Liver (tissue), 8 donors: ENCODE measurements at regions not wholly inside any gene's neighbourhood (a gene's known extent, or its start where the extent isn't known, plus 50 kb on each side); places are given as distances from the start of the nearest gene placed in this dataset.

Experiments used
- DNase-seq: peaks from one replicate; pipeline ENCODE4 v3.0.0-alpha.2; 2017; ENCODE audit warnings: low spot score
- H3K27ac ChIP-seq, 2 donors: one replicate each; pipeline ENCODE4 v1.7.0; 2013; ENCODE audit warnings: inconsistent platforms in 2 of 2, low read length in 2 of 2, control low read depth in 1 of 2, low read depth in 1 of 2, mild to moderate bottlenecking in 1 of 2
- H3K27me3 ChIP-seq, 4 donors: one replicate each; pipeline versions ENCODE4 v1.6.1 to v1.7.0; 2013; ENCODE audit warnings: low read length in 3 of 4, inconsistent platforms in 1 of 4, mild to moderate bottlenecking in 1 of 4, moderate library complexity in 1 of 4; ENCODE audit not compliant: control insufficient read depth in 4 of 4, insufficient read depth in 4 of 4
- H3K36me3 ChIP-seq, 4 donors: one replicate each; pipeline versions ENCODE4 v1.6.1 to v1.7.0; 2013; ENCODE audit warnings: low read length in 3 of 4, mild to moderate bottlenecking in 3 of 4, low read depth in 1 of 4, moderate library complexity in 1 of 4; ENCODE audit not compliant: control insufficient read depth in 4 of 4, insufficient read depth in 3 of 4
- H3K4me1 ChIP-seq, 4 donors: one replicate each; pipeline versions ENCODE4 v1.6.1 to v1.7.0; 2013; ENCODE audit warnings: low read length in 3 of 4, mild to moderate bottlenecking in 3 of 4, moderate library complexity in 1 of 4; ENCODE audit not compliant: control insufficient read depth in 4 of 4, insufficient read depth in 4 of 4
- H3K4me3 ChIP-seq, 3 donors: one replicate each; pipeline versions ENCODE4 v1.6.1 to v1.7.0; 2013; ENCODE audit warnings: low read length in 3 of 3, control low read depth in 1 of 3, low read depth in 1 of 3, mild to moderate bottlenecking in 1 of 3
- H3K9ac ChIP-seq, 2 donors: one replicate each; pipeline ENCODE4 v1.7.0; 2013; ENCODE audit warnings: low read length in 2 of 2, mild to moderate bottlenecking in 2 of 2, moderate library complexity in 2 of 2, control low read depth in 1 of 2, low read depth in 1 of 2
- H3K9me3 ChIP-seq, 4 donors: one replicate each; pipeline versions ENCODE4 v1.6.1 to v1.7.0; 2013; ENCODE audit warnings: low read length in 3 of 4; ENCODE audit not compliant: control insufficient read depth in 4 of 4
- ATF3 ChIP-seq: IDR thresholded peaks from 2 replicates; pipeline ENCODE4 v1.6.1; 2016; ENCODE audit warnings: antibody characterized with exemption
- CTCF ChIP-seq: fragments of 150-350 bp; IDR thresholded peaks from 2 replicates; pipeline ENCODE4 v1.5.1; 2017; ENCODE audit warnings: improper control_type of control experiment, low read depth, low read length; ENCODE audit not compliant: missing input control
- EGR1 ChIP-seq, 2 donors: IDR thresholded peaks; 2 replicates each; pipeline ENCODE4 v1.6.1; 2016 to 2018; ENCODE audit warnings: antibody characterized with exemption in 2 of 2, low read depth in 2 of 2
- FOXA1 ChIP-seq: IDR thresholded peaks from 2 replicates; pipeline ENCODE4 v1.6.1; 2016; ENCODE audit warnings: antibody characterized with exemption
- FOXA2 ChIP-seq: IDR thresholded peaks from 2 replicates; pipeline ENCODE4 v1.6.1; 2016; ENCODE audit warnings: antibody characterized with exemption
- GABPA ChIP-seq, 2 donors: IDR thresholded peaks in 1 of 2; conservative IDR thresholded peaks in 1 of 2; 2 replicates each; pipeline ENCODE4 v1.6.1; 2016; ENCODE audit warnings: antibody characterized with exemption in 2 of 2, mild to moderate bottlenecking in 1 of 2, moderate library complexity in 1 of 2
- HNF4A ChIP-seq, 2 donors: conservative IDR thresholded peaks; 2 replicates each; pipeline ENCODE4 v1.6.1; 2016; ENCODE audit warnings: antibody characterized with exemption in 2 of 2, mild to moderate bottlenecking in 2 of 2
- HNF4G ChIP-seq: IDR thresholded peaks from 2 replicates; pipeline ENCODE4 v1.6.1; 2016; ENCODE audit warnings: antibody characterized with exemption
- JUND ChIP-seq, 2 donors: IDR thresholded peaks; 2 replicates each; pipeline ENCODE4 v1.6.1; 2016; ENCODE audit warnings: antibody characterized with exemption in 2 of 2
- MAX ChIP-seq: IDR thresholded peaks from 2 replicates; pipeline ENCODE4 v1.6.1; 2016; ENCODE audit warnings: antibody characterized with exemption
- NR2F2 ChIP-seq: IDR thresholded peaks from 2 replicates; pipeline ENCODE4 v1.6.1; 2016; ENCODE audit warnings: antibody characterized with exemption
- RAD21 ChIP-seq, 2 donors: IDR thresholded peaks; 2 replicates each; pipeline ENCODE4 v1.6.1; 2016; ENCODE audit warnings: antibody characterized with exemption in 2 of 2, mild to moderate bottlenecking in 2 of 2
- REST ChIP-seq: IDR thresholded peaks from 2 replicates; pipeline ENCODE4 v1.6.1; 2016; ENCODE audit warnings: antibody characterized with exemption, mild to moderate bottlenecking
- RXRA ChIP-seq, 2 donors: IDR thresholded peaks; 2 replicates each; pipeline ENCODE4 v1.6.1; 2017 to 2018; ENCODE audit warnings: antibody characterized with exemption in 2 of 2, mild to moderate bottlenecking in 1 of 2
- SP1 ChIP-seq: IDR thresholded peaks from 2 replicates; pipeline ENCODE4 v1.6.1; 2018; ENCODE audit warnings: antibody characterized with exemption, mild to moderate bottlenecking
- TAF1 ChIP-seq: conservative IDR thresholded peaks from 2 replicates; pipeline ENCODE4 v1.6.1; 2016; ENCODE audit warnings: antibody characterized with exemption, mild to moderate bottlenecking
- YY1 ChIP-seq: IDR thresholded peaks from 2 replicates; pipeline ENCODE4 v1.6.1; 2016; ENCODE audit warnings: antibody characterized with exemption, mild to moderate bottlenecking
- ZBTB33 ChIP-seq: IDR thresholded peaks from 2 replicates; pipeline ENCODE4 v1.6.1; 2016; ENCODE audit warnings: antibody characterized with exemption
- WGBS: extraction: QIAGEN DNeasy Blood & Tissue Kit; methylation state at CpG from one replicate; pipeline ENCODE4 v1.1.7; 2013; 5-methylcytosine and 5-hydroxymethylcytosine counted together
- donor health status: healthy.
- donor health status: healthy.
- donor health status: healthy.
- donor health status: healthy.
- donor health status: healthy.

GRCh38 chr12:107360482-107360881 lies 267.1 kb upstream of the CRY1 start (continued):
- TF ChIP-seq CTCF (no peak), HNF4A (conservative IDR thresholded peaks at IDR 0.05) (no peak), FOXA1 (no peak), JUND (IDR thresholded peaks at IDR 0.05) (no peak), MAX (no peak), SP1 (no peak), YY1 (no peak), TAF1 (no peak), RAD21 (IDR thresholded peaks at IDR 0.05) (no peak), NR2F2 (no peak)

- no peak for DNase-seq
- WGBS: 88% methylated on average over 2 of the region's 2 CpGs
- Histone ChIP-seq H3K36me3 (no peaks in the 10 kb centered on the region), H3K9ac (no peak overlapping the region), H3K27me3 (peaks cover 0 to 3% (median 0%) of the 10 kb centered on the region in 4 donors), H3K9me3 (peaks cover 0 to 3% (median 0%) of the 10 kb centered on the region in 4 donors), H3K4me3 (no peak overlapping the region), H3K4me1 (no peaks in the 10 kb centered on the region), H3K27ac (no peak overlapping the region)
- TF ChIP-seq ATF3 (no peak), SP1 (no peak), ZBTB33 (no peak), REST (no peak), JUND (IDR thresholded peaks at IDR 0.05) (no peak), FOXA2 (no peak), MAX (no peak), CTCF (no peak), RXRA (IDR thresholded peaks at IDR 0.05) (no peak), EGR1 (IDR thresholded peaks at IDR 0.05; ENCODE audit: low read depth in 2 of 2) (no peak), GABPA (IDR thresholded peaks at IDR 0.05 in 1 of 2, conservative IDR thresholded peaks at IDR 0.05 in 1 of 2) (no peak), RAD21 (IDR thresholded peaks at IDR 0.05) (no peak), FOXA1 (no peak), HNF4G (no peak)
These were observed 268.6 kb upstream of the CRY1 start for GRCh38 chr12:107361970-107362369.
